Bronchial epithelial cell (primary cell): ENCODE measurements at regions not wholly inside any gene's neighbourhood (a gene's known extent, or its start where the extent isn't known, plus 50 kb on each side); places are given as distances from the start of the nearest gene placed in this dataset.
A peak's percentile ranks its signal among the peaks of the same experiment; 100 is the strongest.

ENCODE experiments used
- DNase-seq: peaks from one replicate; pipeline ENCODE4 v3.0.0-alpha.2; 2010; ENCODE audit warnings: low read depth
- FAIRE-seq: peaks from 2 replicates; lab custom pipeline; 2011; peaks lifted over from hg19 to GRCh38; lab: Jason Lieb, UNC
- H3K27me3 ChIP-seq: 2 replicates; pipeline ENCODE4 v1.5.1; 2011; ENCODE audit warnings: low read length; ENCODE audit not compliant: control insufficient read depth, insufficient read depth
- H3K36me3 ChIP-seq: 2 replicates; pipeline ENCODE4 v1.5.1; 2011; ENCODE audit warnings: low read length; ENCODE audit not compliant: control insufficient read depth, insufficient read depth
- H3K4me3 ChIP-seq: 2 replicates; pipeline ENCODE4 v1.5.1; 2011; ENCODE audit warnings: mild to moderate bottlenecking, low read depth, low read length, control low read depth
- TF ChIP-seq, protein P1 (sequence below): IDR thresholded peaks from 2 replicates; pipeline ENCODE4 v1.5.1; 2011; ENCODE audit warnings: mild to moderate bottlenecking, moderate library complexity, low read length, control low read depth, inconsistent platforms; ENCODE audit not compliant: insufficient read depth, severe bottlenecking

DNA sequence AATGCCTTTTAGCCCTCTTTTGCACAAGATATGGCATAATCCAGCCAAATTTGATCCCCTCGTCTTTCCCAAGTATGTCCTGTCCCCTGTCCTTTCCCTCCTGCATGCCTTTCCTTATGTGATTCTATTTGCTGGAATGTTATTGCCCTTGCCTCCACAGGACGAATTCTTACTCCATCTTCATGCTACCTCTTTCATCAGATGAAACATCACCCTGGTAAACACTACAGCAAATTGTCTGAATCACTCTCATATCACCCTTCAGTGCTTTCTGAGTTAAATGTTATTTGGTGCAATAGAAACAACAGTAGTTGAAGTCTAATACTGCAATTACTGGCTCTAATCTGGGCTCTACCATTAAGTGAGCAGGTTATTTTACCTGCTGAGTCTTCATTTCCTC lies 52.2 kb upstream of the FAT1 start:
- TF ChIP-seq, protein P1, sequence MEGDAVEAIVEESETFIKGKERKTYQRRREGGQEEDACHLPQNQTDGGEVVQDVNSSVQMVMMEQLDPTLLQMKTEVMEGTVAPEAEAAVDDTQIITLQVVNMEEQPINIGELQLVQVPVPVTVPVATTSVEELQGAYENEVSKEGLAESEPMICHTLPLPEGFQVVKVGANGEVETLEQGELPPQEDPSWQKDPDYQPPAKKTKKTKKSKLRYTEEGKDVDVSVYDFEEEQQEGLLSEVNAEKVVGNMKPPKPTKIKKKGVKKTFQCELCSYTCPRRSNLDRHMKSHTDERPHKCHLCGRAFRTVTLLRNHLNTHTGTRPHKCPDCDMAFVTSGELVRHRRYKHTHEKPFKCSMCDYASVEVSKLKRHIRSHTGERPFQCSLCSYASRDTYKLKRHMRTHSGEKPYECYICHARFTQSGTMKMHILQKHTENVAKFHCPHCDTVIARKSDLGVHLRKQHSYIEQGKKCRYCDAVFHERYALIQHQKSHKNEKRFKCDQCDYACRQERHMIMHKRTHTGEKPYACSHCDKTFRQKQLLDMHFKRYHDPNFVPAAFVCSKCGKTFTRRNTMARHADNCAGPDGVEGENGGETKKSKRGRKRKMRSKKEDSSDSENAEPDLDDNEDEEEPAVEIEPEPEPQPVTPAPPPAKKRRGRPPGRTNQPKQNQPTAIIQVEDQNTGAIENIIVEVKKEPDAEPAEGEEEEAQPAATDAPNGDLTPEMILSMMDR = no peak
- peak; percentile 27 for DNase-seq
- H3K27me3 ChIP-seq = no peaks in the 10 kb centered on the region
- no peak for FAIRE-seq
- H3K4me3 ChIP-seq = no peak overlapping the region
- H3K36me3 ChIP-seq = no peaks in the 10 kb centered on the region

DNA sequence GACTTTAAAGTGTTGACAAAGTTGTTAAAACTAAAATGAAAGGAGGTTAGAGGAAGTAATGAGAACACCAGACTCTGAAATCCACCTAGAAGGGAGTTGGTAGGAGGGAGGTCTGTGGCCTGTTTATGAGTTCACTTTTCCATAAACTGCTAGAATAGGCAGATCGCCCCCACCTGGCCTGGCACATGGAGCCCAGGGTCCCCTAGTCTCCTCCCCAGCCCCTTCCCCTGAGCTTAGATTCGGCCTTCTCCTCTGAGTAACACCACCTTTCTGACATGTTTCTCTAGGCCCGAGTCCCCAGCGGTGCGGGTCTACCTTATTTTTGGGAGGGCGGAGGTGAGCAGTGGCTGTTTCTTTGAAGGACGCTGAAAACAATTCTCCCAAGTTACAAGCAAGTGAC lies 54.5 kb upstream of the FAT1 start:
- TF ChIP-seq, protein P1 = no peak
- FAIRE-seq = no peak
- Histone ChIP-seq H3K36me3 (no peaks in the 10 kb centered on the region), H3K27me3 (no peaks in the 10 kb centered on the region), H3K4me3 (no peak overlapping the region)
- DNase-seq = no peak

DNA sequence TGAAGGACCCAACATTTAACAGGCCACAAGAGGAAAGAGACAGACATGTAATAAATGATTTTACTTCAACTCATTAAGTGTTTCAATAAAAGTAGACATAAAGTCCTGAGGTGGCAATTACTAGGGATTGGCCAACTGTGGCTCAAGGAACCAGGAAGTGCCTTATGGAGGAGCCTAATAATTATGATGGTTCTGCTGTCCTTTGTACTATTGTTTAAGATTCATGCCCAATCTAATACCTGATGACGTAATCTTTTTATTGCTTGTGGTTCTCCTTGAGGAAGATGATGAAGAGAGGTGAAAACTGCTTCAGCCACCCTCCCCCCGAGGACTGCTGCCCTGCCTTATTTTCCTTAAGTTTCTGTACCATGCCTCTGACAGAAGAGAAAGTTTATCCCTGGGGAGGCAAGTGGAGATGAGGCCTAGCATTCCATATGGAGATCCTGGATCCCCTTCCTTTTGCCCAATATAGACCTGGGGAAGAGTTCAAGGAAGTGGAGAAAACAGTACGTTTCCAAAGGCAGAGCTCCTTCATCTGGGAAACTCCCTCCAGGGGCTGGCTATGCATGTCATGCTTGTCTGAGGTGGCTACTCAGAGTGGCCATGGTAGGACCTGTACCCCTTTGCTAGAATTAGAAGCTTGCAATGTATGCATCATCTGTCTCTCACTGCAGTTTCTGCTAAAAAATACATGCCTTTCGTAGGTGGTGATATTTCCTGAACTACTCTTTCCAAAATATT lies 56.8 kb upstream of the FAT1 start:
- DNase-seq = peak; percentile 52
- FAIRE-seq = no peak
- Histone ChIP-seq H3K27me3 (no peaks in the 10 kb centered on the region), H3K4me3 (no peak overlapping the region), H3K36me3 (no peaks in the 10 kb centered on the region)
- TF ChIP-seq, protein P1 = no peak

DNA sequence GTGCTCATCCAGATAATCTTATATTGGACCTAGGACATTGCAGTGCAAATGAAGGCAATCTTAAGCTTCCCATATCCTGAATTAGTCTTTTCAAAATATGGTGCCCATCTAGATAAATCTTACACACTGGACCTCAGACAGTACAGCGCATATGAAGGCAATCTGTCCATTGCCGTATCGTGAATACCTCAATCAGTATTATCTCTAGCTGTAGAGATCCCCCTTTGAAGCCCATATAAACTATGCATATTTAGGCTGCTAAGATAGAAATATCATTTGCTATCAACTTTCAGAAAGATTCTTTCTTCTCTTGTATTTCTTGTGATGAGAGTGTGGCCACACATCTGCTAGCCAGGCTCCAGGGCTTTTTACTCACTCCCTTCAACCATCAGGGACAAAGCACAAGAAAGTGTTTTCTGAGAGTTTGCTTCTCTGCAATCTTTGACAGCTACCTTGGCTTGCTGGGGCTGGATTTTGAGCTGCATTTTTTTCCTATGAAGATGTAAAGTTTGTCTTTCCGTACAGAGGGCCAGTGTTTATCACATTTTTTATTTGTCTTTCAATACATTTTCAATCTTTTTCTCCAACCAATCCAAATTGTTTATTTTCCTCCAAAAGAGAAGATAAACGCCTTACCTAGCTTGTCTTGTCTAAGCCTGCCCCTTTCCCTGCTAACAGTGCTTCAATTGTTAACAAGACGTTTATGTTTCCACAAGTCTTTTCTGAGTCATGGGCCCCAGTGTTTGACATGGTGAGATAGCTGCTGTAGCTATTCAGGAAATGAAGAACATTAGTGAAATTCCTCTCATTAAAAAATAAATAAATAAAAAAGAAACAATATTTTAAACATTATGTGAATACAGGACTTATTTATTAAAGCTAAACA lies 57.6 kb upstream of the FAT1 start:
- TF ChIP-seq, protein P1 = no peak
- FAIRE-seq = no peak
- peak; percentile 94 for DNase-seq
- H3K4me3 ChIP-seq = no peak overlapping the region
- no peaks in the 10 kb centered on the region for H3K36me3 ChIP-seq
- H3K27me3 ChIP-seq = no peaks in the 10 kb centered on the region

DNA sequence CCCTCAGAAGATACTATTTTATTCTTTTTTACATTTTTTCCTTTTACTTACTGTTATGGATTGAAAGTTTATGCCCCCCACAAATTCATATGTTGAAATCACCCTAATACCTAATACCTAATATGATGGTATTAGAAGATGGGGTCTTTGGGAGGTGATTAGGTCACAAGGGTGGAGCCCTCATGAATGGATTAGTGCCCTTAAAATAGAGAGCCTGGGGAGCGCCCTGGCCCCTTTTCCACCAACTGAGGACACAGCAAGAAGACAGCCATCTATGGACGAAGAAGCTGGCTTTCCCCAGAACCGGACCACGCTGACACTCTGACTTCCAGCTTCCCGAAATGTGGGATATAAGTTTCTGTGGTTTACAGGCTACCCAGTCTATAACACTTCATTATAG lies 58.6 kb upstream of the FAT1 start:
- no peaks in the 10 kb centered on the region for H3K27me3 ChIP-seq
- H3K4me3 ChIP-seq = no peak overlapping the region
- TF ChIP-seq, protein P1 = no peak
- no peaks in the 10 kb centered on the region for H3K36me3 ChIP-seq
- DNase-seq (no peak), FAIRE-seq (no peak)
